Breast epithelium (tissue), 3 donors: ENCODE measurements at regions not wholly inside any gene's neighbourhood (a gene's known extent, or its start where the extent isn't known, plus 50 kb on each side); places are given as distances from the start of the nearest gene placed in this dataset.

Experiments
- CTCF ChIP-seq, 3 donors: fragments of 450-650 bp; IDR thresholded peaks; one replicate each; pipeline ENCODE4 v1.5.1; 2016 to 2017; ENCODE audit warnings: antibody characterized with exemption in 3 of 3, mild to moderate bottlenecking in 3 of 3, moderate library complexity in 3 of 3
- POLR2AphosphoS5 ChIP-seq, 3 donors: sonication (generic); formaldehyde crosslinking; IDR thresholded peaks; one replicate each; pipeline ENCODE4 v1.6.1; 2017; ENCODE audit warnings: antibody characterized with exemption in 3 of 3

GRCh38 chr22:48980409-48980808 is 847.3 kb downstream of the BRD1 start:
- TF ChIP-seq POLR2AphosphoS5 (IDR thresholded peaks at IDR 0.05) = no peak
- TF ChIP-seq CTCF (IDR thresholded peaks at IDR 0.05) = no peak
